SW 1271 (cell line): ENCODE measurements at regions not wholly inside any gene's neighbourhood (a gene's known extent, or its start where the extent isn't known, plus 50 kb on each side); places are given as distances from the start of the nearest gene placed in this dataset.
"Not testable (repeated sequence)": the region's sequence is repeated elsewhere in the genome, so short reads cannot be mapped to it uniquely, and the experiment has no call there.

Experiments
- DNase-seq, 2 experiments: peaks; one replicate each; lab custom pipeline; 2025; lab: John Stamatoyannopoulos, UW

- no peak for DNase-seq
These were observed 302.7 kb downstream of the RFPL4B start for GRCh38 chr6:112649853-112650252.

- no peak for DNase-seq
These were observed 304.1 kb downstream of the RFPL4B start for GRCh38 chr6:112651239-112651638.

- no peak for DNase-seq
These were observed 312.8 kb downstream of the RFPL4B start for GRCh38 chr6:112659912-112660311.

GRCh38 chr6:112660626-112661025 lies 313.5 kb downstream of the RFPL4B start:
- no peak for DNase-seq

- no peak for DNase-seq
These were observed 316.6 kb downstream of the RFPL4B start for GRCh38 chr6:112663698-112664097.

GRCh38 chr6:112665114-112665513 lies 318.0 kb downstream of the RFPL4B start:
- DNase-seq = no peak

GRCh38 chr6:112665815-112666214 lies 318.7 kb downstream of the RFPL4B start:
- DNase-seq = no peak

- no peak for DNase-seq
These were observed 320.3 kb downstream of the RFPL4B start for GRCh38 chr6:112667427-112667826.

- no peak for DNase-seq
These were observed 333.0 kb downstream of the RFPL4B start for GRCh38 chr6:112680091-112680490.

- no peak for DNase-seq
These were observed 334.9 kb downstream of the RFPL4B start for GRCh38 chr6:112682071-112682470.

GRCh38 chr6:112683106-112683505 lies 336.0 kb downstream of the RFPL4B start:
- no peak for DNase-seq

GRCh38 chr6:112683926-112684325 lies 336.8 kb downstream of the RFPL4B start:
- no peak for DNase-seq

- not testable (repeated sequence) for DNase-seq
These were observed 338.5 kb downstream of the RFPL4B start for GRCh38 chr6:112685521-112686220.

GRCh38 chr6:112688487-112689165 lies 341.5 kb downstream of the RFPL4B start:
- DNase-seq = not testable (repeated sequence)

- DNase-seq = not testable (repeated sequence)
These were observed 342.2 kb downstream of the RFPL4B start for GRCh38 chr6:112689183-112689858.

GRCh38 chr6:112690497-112691202 lies 343.5 kb downstream of the RFPL4B start:
- no peak for DNase-seq

- DNase-seq = peak in 1 of 2 experiments; percentile 10
These were observed 344.2 kb downstream of the RFPL4B start for GRCh38 chr6:112691289-112691688.

GRCh38 chr6:112695001-112695400 lies 347.9 kb downstream of the RFPL4B start:
- DNase-seq = no peak

- no peak for DNase-seq
These were observed 350.1 kb downstream of the RFPL4B start for GRCh38 chr6:112697265-112697664.

- no peak for DNase-seq
These were observed 354.1 kb downstream of the RFPL4B start for GRCh38 chr6:112701201-112701600.

- DNase-seq = no peak
These were observed 363.6 kb downstream of the RFPL4B start for GRCh38 chr6:112710710-112711109.

GRCh38 chr6:112713402-112713801 lies 366.3 kb downstream of the RFPL4B start:
- DNase-seq = no peak
